NCI-H1048 (cell line): ENCODE measurements at regions not wholly inside any gene's neighbourhood (a gene's known extent, or its start where the extent isn't known, plus 50 kb on each side); places are given as distances from the start of the nearest gene placed in this dataset.

Experiments
- DNase-seq: peaks from one replicate; lab custom pipeline; 2025; lab: John Stamatoyannopoulos, UW

GRCh38 chr3:68306571-68306970 is 625.8 kb downstream of the TAFA4 start:
- DNase-seq: peak; percentile 7

- DNase-seq: no peak
These were observed 636.9 kb downstream of the TAFA4 start for GRCh38 chr3:68295457-68295856.

- no peak for DNase-seq
These were observed 635.9 kb upstream of the SUCLG2 start for GRCh38 chr3:68290333-68290732.

DNA sequence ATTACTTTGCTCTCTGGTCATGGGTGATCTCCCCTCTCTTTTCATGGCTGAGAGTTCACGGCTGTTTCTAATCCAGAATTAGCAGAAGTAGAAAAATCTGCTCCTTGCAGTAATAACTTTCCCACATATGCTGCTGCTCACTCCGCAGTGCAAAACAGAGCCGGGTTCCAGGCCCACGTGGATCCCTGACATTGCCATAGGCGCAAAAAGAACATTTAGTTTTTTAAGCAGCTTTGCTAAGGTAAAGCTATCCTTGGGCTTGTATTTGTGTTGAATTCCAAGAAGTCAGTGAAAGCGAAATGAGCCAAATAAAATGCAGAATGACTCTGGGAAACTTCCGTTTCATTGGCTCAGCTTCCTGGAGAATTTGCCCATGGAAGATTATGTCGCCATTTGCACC is 633.7 kb upstream of the SUCLG2 start:
- DNase-seq: no peak

GRCh38 chr3:68287101-68287500 is 632.7 kb upstream of the SUCLG2 start:
- no peak for DNase-seq

- DNase-seq: no peak
These were observed 619.9 kb upstream of the SUCLG2 start for GRCh38 chr3:68274286-68274685.

GRCh38 chr3:68271145-68271544 is 616.7 kb upstream of the SUCLG2 start:
- no peak for DNase-seq

- no peak for DNase-seq
These were observed 602.3 kb upstream of the SUCLG2 start for GRCh38 chr3:68256635-68257223.

DNA sequence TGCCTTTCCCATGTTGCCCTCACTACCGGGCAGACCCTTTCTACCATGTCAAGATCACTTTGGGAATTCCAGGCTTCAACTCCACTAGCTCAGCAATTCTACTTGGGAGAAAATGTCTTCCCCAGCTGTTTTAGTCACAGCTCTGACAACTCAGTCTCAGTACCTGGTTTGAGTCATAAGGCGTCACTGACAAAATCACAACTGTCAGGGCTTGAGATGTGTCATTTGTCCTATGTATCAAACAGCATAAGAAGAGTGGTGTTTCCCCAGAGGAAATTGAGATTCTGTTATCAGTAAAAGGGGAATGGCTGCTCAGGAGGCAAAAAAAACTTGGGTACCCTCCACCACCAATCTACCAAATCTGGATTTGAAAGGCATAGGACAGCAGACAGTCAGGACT is 594.9 kb upstream of the SUCLG2 start:
- DNase-seq: no peak

- DNase-seq: no peak
These were observed 588.2 kb upstream of the SUCLG2 start for GRCh38 chr3:68242606-68243005.

- DNase-seq: no peak
These were observed 585.1 kb upstream of the SUCLG2 start for GRCh38 chr3:68239542-68239941.

- DNase-seq: no peak
These were observed 579.8 kb upstream of the SUCLG2 start for GRCh38 chr3:68234076-68234780.

GRCh38 chr3:68228856-68229255 is 574.4 kb upstream of the SUCLG2 start:
- DNase-seq: no peak

- DNase-seq: no peak
These were observed 566.4 kb upstream of the SUCLG2 start for GRCh38 chr3:68220832-68221231.

DNA sequence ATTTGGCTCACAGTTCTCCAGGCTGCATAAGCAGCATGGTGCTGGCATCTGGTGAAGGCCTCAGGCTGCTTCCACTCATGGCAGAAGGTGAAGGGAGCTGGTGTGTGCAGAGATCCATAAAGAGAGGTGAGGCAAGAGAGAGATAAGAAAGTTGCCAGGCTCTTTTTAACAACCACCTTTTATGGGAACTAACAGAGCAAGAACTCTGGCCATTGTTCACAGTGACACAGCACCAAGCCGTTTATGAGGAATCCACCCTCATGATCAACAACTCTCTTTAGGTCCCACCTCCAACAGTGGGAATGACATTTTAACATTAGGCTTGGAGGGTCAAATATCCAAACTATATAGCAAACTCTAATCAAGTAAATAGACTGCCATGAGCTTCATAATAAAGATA is 557.2 kb upstream of the SUCLG2 start:
- no peak for DNase-seq

DNA sequence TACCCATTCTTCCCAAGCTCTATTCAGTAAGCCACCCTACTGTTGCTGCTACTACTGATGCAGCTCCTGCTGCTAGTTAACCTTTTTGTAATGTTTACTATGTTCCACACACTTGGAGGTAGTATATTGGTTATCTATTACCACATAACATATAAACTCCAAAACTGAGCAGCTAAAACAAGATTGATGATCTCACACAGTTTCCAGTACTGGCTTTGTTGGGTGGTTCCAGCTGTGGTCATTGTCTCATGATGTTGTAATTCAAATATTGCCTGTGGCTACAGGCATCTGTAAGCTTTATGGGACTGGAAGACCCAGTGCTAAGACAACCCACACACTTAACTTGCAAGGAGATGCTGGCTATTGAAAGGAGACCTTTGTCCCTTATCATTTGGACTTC is 556.2 kb upstream of the SUCLG2 start:
- no peak for DNase-seq

- DNase-seq: no peak
These were observed 552.9 kb upstream of the SUCLG2 start for GRCh38 chr3:68207327-68207726.

GRCh38 chr3:68206524-68207117 is 552.2 kb upstream of the SUCLG2 start:
- DNase-seq: no peak

DNA sequence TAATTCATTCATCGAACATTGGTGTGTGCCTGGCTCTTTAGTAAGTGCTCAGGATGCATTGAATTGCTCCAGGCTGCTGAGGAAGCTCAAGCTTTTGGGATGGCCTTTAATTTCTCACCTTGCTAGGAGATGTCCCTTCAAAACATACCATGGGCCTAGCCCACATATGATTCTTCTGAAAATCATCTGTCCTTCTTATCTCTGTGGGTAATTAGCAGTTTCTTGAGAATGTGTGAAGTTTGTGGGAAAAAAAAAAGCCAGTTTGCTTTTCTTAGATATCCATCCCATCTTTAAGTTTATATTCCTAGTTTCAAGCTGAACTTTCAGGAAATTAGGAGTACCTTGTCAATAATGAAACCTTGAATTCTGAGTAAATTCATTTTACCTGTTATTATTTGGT is 532.3 kb upstream of the SUCLG2 start:
- no peak for DNase-seq

DNA sequence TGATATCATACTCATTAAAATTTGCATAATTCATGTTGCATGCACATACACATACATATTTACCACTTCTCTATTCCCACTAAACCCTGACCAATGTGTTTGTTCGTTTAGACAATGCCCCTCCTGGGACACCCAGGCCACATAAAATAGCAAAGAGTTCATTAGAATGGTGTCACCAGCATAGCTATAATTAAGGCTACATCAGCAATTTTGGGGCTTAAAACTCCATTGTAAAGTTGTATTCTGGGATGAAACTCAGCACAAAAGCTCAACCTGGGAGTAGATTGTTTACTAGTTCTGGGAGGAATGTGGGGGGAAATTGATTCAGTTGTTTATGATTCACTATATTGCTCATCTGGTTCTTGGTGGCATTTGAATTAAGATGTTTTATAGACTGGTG is 522.2 kb upstream of the SUCLG2 start:
- DNase-seq: no peak

DNA sequence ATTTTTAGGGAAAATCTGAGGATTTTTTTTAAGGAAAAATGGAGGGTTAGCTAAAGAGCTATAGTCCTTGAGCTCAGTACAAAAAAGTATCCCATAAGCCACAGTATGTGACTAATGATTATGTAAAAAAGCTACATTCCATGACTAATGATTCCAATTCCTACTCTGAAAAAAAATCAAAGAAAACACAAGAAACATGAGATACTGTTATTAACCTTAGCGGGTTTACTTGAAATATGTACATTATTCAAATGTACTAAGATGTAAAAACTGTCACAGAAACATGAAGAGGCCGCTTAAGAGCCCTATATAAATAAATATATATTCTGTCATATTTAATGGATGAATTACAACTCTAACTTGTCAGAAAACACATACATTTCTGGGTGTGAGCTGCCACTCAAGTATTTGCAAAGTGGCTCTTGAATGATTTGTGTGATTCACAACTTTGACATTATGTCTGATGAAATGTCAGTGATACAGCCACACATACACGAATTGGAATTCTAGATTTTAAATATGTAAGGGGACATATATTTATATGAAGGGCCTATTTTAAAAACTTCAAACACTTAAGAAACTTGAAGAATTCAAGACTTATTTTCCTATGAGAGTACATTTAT is 518.7 kb upstream of the SUCLG2 start:
- DNase-seq: no peak

DNA sequence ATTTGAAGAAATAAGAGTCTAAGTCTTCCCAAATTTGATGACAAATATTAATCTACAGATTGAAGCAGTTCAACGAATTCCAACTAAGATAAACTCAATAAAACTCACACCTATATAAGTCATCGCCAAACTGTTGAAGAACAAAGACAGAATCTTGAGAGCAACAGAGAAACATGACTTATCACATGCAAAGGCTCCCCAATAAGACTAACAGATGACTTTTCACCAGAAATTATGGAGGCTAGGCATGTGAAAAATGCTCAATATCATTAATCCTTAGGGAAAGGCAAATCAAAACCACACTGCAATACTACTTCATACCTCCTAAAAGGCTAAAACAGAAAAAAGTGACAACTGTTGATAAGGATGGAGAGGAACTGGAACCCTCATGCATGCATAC is 517.6 kb upstream of the SUCLG2 start:
- no peak for DNase-seq

- no peak for DNase-seq
These were observed 509.6 kb upstream of the SUCLG2 start for GRCh38 chr3:68163968-68164367.
